Epithelial cell of esophagus (primary cell): ENCODE measurements at regions not wholly inside any gene's neighbourhood (a gene's known extent, or its start where the extent isn't known, plus 50 kb on each side); places are given as distances from the start of the nearest gene placed in this dataset.
A peak's percentile ranks its signal among the peaks of the same experiment; 100 is the strongest.

Experiments used
- DNase-seq: peaks from one replicate; pipeline ENCODE4 v3.0.0; 2010; ENCODE audit warnings: low read depth
- H3K4me3 ChIP-seq: 2 replicates; pipeline ENCODE4 v1.5.1; 2011; ENCODE audit warnings: mild to moderate bottlenecking, low read length, control low read depth
- TF ChIP-seq, protein P1 (sequence below): IDR thresholded peaks from 2 replicates; pipeline ENCODE4 v1.5.1; 2011; ENCODE audit warnings: low read depth, mild to moderate bottlenecking, low read length, control low read depth, inconsistent platforms; ENCODE audit not compliant: insufficient read depth; ENCODE audit errors: missing control alignments

DNA sequence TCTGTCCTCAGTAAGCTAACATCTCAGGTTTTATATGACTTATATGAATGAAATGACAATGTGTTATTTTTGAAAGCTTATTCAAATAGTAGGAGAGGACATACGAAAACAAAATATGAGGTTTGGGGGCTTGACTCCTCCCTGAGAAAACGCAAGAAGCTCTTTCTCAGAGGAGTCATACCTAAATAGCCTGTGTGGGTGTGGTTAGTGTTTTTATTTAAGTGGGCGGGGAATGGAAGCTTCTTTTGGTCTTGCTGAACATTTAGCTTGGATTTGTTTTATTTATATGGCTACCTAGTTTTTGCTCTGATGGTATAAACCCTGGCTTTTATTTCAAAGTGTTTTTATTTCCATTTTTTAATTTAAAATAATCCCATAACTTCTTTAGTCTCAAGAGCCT lies 72.1 kb upstream of the DSG1 start:
- TF ChIP-seq, protein P1, sequence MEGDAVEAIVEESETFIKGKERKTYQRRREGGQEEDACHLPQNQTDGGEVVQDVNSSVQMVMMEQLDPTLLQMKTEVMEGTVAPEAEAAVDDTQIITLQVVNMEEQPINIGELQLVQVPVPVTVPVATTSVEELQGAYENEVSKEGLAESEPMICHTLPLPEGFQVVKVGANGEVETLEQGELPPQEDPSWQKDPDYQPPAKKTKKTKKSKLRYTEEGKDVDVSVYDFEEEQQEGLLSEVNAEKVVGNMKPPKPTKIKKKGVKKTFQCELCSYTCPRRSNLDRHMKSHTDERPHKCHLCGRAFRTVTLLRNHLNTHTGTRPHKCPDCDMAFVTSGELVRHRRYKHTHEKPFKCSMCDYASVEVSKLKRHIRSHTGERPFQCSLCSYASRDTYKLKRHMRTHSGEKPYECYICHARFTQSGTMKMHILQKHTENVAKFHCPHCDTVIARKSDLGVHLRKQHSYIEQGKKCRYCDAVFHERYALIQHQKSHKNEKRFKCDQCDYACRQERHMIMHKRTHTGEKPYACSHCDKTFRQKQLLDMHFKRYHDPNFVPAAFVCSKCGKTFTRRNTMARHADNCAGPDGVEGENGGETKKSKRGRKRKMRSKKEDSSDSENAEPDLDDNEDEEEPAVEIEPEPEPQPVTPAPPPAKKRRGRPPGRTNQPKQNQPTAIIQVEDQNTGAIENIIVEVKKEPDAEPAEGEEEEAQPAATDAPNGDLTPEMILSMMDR: no peak
- no peak overlapping the region for H3K4me3 ChIP-seq
- peak; percentile 94 for DNase-seq

DNA sequence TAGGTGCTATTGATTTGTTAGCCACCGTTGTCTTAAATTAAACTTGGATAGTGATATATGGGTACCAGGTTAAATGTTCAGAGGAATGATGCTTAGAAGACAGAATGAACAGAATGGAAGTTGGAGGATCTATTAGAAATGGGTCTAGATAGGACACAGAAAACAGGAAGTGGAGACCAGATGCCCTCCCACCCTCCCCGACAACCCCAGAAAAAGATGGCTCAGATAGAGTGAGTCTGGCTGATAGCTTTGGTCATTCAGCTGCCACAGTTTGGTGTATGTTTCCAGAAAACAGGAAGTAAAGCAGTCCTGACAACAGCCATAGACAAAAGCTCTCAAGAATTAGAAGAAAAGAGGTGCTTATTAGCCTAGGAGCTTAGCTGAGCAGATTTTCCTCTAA lies 71.5 kb upstream of the DSG1 start:
- H3K4me3 ChIP-seq: no peak overlapping the region
- TF ChIP-seq, protein P1: no peak
- no peak for DNase-seq

DNA sequence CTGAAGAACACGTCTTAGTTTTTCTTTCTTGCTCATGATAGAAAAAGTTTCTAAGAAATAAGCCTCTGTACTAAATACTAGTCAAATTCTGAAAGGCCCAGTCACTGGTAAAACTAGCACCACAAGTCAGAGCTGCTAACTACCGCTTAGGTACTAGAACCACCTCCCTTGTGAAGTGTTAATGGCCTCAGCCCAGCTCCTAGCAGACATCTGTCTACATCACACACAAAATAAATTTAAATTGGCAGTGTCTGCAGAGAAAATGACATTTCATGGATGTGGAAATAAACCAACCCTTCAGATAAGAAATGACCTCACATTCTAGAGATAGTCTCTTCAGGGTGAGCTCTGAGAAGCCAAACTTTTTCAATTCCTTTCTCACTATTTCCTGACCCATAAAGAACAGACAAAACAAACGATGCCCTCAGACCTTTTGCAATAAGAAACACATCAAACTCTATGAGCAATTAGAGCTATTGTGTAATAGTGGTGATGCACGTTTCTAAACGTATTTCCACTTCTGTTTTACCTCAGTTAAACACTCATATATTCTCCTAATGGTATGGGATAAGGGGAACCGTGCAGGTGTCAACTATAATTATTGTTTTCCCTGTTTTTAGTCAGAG lies 70.3 kb upstream of the DSG1 start:
- no peak overlapping the region for H3K4me3 ChIP-seq
- DNase-seq: peak; percentile 92
- TF ChIP-seq, protein P1: no peak

DNA sequence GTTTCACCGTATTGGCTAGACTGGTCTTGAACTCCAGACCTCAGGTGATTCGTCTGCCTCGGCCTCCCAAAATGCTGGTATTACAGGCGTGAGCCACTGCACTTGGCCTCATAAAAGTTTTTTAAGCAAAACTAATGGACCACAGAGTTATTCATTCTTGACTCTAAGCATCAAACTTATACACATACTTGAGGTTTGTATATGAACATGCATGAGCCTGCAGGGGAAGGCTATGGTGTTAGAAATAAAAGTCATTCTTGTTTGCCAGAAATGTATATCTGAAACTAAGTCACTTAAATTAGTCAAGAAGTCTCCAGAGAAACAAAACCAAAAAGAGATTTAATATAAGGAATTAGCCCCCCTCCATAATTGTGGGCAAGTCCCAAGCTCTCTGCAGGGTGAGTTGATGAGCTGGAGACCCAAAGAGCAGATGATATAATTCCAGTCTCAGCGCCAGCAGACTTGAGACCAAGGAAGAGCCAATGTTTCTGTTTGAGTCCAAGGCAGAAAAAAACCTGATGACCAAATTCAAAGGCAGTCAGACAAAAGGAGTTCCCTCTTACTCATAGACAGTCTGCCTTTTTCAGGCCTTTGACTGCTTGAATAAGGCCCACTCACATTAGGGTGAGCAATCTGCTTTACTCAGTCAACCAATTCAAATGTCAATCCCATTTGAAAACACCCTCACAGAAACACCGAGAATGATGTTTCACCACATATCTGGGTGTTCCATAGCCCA lies 69.0 kb upstream of the DSG1 start:
- TF ChIP-seq, protein P1: no peak
- no peak overlapping the region for H3K4me3 ChIP-seq
- peak; percentile 98 for DNase-seq

DNA sequence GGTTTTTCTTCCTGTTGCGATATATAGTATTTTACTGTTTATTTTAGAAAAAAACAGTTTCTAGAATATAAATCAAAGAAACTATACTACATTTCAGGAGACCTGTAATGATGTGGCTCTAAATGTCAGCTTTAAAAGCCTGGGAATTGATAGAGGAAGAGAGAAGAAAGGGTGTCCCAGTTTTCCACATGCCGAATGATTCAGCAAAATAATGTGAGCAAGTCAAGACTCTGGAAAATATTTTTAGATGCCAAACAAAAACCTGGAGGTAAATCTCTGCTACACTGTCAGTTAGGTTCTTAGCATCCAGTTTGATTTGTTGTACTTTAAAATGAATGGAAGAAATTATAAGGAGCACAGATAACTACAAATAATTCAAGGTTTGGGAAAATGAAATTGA lies 67.1 kb upstream of the DSG1 start:
- H3K4me3 ChIP-seq: no peak overlapping the region
- DNase-seq: peak; percentile 54

DNA sequence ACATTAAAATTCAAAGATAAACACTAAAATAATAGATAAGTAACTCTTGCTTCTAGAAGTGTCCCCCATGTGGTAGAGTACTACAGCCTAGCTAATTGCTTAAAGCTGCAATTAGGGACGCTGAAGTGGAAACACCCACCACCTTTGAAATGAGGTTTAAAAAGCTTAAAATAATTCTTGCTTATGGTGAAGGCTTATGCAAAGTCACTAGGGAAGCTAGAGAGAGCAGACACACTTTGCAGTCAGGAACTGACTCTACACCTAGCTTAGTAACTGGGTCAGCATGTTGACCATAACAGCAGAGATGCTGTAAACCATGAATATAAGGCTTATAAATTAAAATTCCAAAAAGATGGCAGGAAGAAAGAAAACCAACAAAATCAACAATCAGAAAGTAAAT lies 65.4 kb upstream of the DSG1 start:
- TF ChIP-seq, protein P1: no peak
- H3K4me3 ChIP-seq: no peak overlapping the region

More for the DNA sequence above, 67.1 kb upstream of the DSG1 start:
- TF ChIP-seq, protein P1: no peak

DNA sequence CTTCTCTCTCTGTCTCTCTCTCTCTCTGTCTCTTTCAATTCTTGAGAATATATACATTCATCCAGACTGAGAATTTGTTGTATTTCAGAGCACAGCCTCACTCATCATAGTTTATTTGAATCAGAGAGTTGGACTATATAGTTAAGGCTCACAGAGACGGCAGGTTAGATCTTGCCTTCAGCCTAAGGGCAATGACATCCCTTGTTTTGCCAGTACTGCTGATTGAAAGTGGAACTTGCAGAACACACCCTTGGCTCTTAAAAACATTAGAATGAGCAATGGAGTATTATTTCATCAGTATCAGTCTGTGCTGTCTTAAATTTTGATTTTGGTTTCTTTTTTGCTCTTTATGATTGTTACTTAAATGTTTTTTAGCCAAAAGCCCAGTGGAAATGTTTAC lies 62.0 kb upstream of the DSG1 start:
- DNase-seq: peak; percentile 99
- TF ChIP-seq, protein P1: no peak
- no peak overlapping the region for H3K4me3 ChIP-seq

More for the DNA sequence above, 65.4 kb upstream of the DSG1 start:
- no peak for DNase-seq
